ENCODE measurements at regions not wholly inside any gene's neighbourhood (a gene's known extent, or its start where the extent isn't known, plus 50 kb on each side); places are given as distances from the start of the nearest gene placed in this dataset.

DNA sequence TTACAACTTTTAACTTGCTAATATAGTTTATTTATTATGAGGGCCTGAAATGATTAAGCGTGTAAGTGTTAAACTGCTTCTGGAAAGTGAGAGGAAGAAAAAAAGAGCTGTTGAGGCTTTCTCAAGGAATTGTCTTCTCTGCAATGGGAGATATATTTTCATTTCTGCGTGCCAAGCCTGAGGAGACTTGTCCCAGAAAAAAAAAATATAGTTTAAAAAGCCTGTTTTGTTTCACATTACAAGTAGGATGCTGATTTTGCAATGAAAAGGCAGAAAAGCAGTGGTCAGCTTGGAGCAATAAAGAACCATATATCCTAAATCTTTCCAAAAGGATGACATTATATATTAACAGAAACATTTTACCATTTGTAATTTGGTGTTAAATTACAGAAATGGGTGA, 115.5 kb downstream of the GMNC start:
- Mint-ChIP-seq H3K4me1 (ENCODE audit: low read depth, unreplicated experiment) (no peaks in the 10 kb centered on the region), H3K27ac (ENCODE audit: unreplicated experiment) (no peak overlapping the region), H3K27me3 (ENCODE audit: unreplicated experiment) (no peaks in the 10 kb centered on the region), H3K36me3 (ENCODE audit: insufficient read depth, unreplicated experiment) (no peaks in the 10 kb centered on the region), H3K4me3 (ENCODE audit: low read depth, unreplicated experiment) (no peak overlapping the region), H3K9me3 (ENCODE audit: low read depth, unreplicated experiment) (no peaks in the 10 kb centered on the region)
- no TSS peak for BruUV-seq (replicated peaks)
- intact Hi-C loops (cut with micrococcal nuclease; ENCODE audit: unreplicated experiment) = no loop called here
- TF ChIP-seq, protein P1, sequence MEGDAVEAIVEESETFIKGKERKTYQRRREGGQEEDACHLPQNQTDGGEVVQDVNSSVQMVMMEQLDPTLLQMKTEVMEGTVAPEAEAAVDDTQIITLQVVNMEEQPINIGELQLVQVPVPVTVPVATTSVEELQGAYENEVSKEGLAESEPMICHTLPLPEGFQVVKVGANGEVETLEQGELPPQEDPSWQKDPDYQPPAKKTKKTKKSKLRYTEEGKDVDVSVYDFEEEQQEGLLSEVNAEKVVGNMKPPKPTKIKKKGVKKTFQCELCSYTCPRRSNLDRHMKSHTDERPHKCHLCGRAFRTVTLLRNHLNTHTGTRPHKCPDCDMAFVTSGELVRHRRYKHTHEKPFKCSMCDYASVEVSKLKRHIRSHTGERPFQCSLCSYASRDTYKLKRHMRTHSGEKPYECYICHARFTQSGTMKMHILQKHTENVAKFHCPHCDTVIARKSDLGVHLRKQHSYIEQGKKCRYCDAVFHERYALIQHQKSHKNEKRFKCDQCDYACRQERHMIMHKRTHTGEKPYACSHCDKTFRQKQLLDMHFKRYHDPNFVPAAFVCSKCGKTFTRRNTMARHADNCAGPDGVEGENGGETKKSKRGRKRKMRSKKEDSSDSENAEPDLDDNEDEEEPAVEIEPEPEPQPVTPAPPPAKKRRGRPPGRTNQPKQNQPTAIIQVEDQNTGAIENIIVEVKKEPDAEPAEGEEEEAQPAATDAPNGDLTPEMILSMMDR (IDR thresholded peaks at IDR 0.05; ENCODE audit: unreplicated experiment) = no peak
- CTCF ChIA-PET = no interaction called here
- no peak for DNase-seq

DNA sequence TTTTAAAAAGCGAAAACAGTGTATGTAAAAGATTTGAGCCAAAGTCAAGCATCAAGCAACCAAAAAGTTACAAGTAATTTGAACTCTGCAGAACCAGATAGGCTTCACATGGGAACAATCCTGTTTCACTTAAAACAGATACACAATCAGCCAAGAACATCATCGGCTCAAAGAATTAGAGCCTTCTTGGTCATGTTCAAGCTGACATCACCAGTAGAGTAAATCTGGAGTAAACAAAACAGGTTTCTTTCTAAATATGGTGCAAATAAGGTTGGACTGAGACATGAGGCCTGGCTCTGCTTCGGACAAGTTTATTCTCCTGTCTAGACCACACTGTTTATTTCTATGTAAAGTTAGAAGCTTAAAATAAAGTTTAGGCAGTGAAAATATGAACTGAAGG, 116.0 kb downstream of the GMNC start:
- no peak overlapping the region for H3K4me3 Mint-ChIP-seq (ENCODE audit: low read depth, unreplicated experiment)
- TF ChIP-seq, protein P1 (IDR thresholded peaks at IDR 0.05; ENCODE audit: unreplicated experiment) = no peak
- intact Hi-C loops (cut with micrococcal nuclease; ENCODE audit: unreplicated experiment) = no loop called here
- no peaks in the 10 kb centered on the region for H3K36me3 Mint-ChIP-seq (ENCODE audit: insufficient read depth, unreplicated experiment)
- H3K4me1 Mint-ChIP-seq (ENCODE audit: low read depth, unreplicated experiment) = no peaks in the 10 kb centered on the region
- no peaks in the 10 kb centered on the region for H3K9me3 Mint-ChIP-seq (ENCODE audit: low read depth, unreplicated experiment)
- no peak overlapping the region for H3K27ac Mint-ChIP-seq (ENCODE audit: unreplicated experiment)
- no peaks in the 10 kb centered on the region for H3K27me3 Mint-ChIP-seq (ENCODE audit: unreplicated experiment)
- no peak for DNase-seq
- no TSS peak for BruUV-seq (replicated peaks)
- CTCF ChIA-PET = no interaction called here

DNA sequence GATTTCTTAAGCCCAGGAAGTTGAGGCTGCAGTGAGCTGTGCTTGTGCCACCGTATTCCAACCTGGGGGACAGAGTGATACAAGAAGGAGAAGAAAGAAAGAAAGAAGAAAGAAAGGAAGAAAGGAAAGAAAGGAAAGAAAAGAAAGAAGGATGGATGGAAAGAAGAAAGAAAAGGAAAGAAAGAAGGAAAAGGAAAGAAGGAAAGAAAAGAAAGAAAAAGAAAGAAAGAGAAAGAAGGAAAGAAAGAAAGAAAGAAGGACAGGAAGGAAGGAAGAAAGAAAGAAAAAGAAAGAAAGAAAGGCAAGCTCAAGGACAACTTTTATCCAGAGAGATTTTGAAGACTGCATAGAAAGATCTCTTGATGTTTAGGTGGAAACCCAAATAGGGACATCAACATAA, 120.7 kb downstream of the GMNC start:
- H3K27ac Mint-ChIP-seq (ENCODE audit: unreplicated experiment) = no peak overlapping the region
- H3K9me3 Mint-ChIP-seq (ENCODE audit: low read depth, unreplicated experiment) = no peaks in the 10 kb centered on the region
- no peaks in the 10 kb centered on the region for H3K27me3 Mint-ChIP-seq (ENCODE audit: unreplicated experiment)
- no TSS peak for BruUV-seq (replicated peaks)
- no peak overlapping the region for H3K4me3 Mint-ChIP-seq (ENCODE audit: low read depth, unreplicated experiment)
- H3K36me3 Mint-ChIP-seq (ENCODE audit: insufficient read depth, unreplicated experiment) = no peaks in the 10 kb centered on the region
- intact Hi-C loops (cut with micrococcal nuclease; ENCODE audit: unreplicated experiment) = no loop called here
- DNase-seq = no peak
- no peaks in the 10 kb centered on the region for H3K4me1 Mint-ChIP-seq (ENCODE audit: low read depth, unreplicated experiment)
- TF ChIP-seq, protein P1 (IDR thresholded peaks at IDR 0.05; ENCODE audit: unreplicated experiment) = no peak
- CTCF ChIA-PET = no interaction called here

DNA sequence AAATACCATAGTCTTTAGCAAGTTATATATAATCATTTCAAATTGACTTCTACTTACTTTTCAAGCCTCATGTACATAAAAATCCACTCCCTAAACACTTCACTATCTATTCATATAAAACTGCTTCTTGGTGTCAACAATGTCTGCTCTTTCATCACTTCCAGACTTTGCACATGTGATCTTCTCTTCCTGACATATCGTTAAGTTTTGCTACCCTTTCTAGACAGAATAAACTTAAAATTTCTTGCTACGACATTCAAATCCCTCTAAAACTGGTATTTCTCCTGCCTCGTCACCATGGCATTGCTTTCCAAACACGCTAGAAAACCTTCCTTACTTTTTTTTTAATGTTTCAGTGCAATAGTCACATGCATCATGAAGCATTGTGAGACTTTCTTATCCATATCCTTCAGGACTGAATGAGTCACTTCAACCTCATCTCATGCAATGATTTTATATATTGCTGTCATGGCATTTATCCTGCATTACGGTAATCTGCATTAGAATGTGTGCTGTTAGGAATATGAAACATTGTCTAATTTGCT, 122.8 kb downstream of the GMNC start:
- BruUV-seq (replicated peaks) = no TSS peak
- H3K9me3 Mint-ChIP-seq (ENCODE audit: low read depth, unreplicated experiment) = no peaks in the 10 kb centered on the region
- TF ChIP-seq, protein P1 (IDR thresholded peaks at IDR 0.05; ENCODE audit: unreplicated experiment) = no peak
- intact Hi-C loops (cut with micrococcal nuclease; ENCODE audit: unreplicated experiment) = no loop called here
- H3K27ac Mint-ChIP-seq (ENCODE audit: unreplicated experiment) = no peak overlapping the region
- H3K4me3 Mint-ChIP-seq (ENCODE audit: low read depth, unreplicated experiment) = no peak overlapping the region
- DNase-seq = no peak
- no peaks in the 10 kb centered on the region for H3K27me3 Mint-ChIP-seq (ENCODE audit: unreplicated experiment)
- no peaks in the 10 kb centered on the region for H3K36me3 Mint-ChIP-seq (ENCODE audit: insufficient read depth, unreplicated experiment)
- CTCF ChIA-PET = no interaction called here
- no peaks in the 10 kb centered on the region for H3K4me1 Mint-ChIP-seq (ENCODE audit: low read depth, unreplicated experiment)
